ENCODE measurements at regions not wholly inside any gene's neighbourhood (a gene's known extent, or its start where the extent isn't known, plus 50 kb on each side); places are given as distances from the start of the nearest gene placed in this dataset.

- DNase-seq (ENCODE audit: low read depth): no peak
- TF ChIP-seq CTCF (IDR thresholded peaks at IDR 0.05; ENCODE audit: insufficient read depth, low read length, poor library complexity, severe bottlenecking): no peak
- Histone ChIP-seq H3K36me3 (ENCODE audit: control insufficient read depth, insufficient read depth, low read length) (no peaks in the 10 kb centered on the region), H3K27me3 (ENCODE audit: control insufficient read depth, insufficient read depth, low read length) (no peaks in the 10 kb centered on the region), H3K4me3 (ENCODE audit: low read depth, low read length) (no peak overlapping the region)
These were observed 1285.5 kb downstream of the STIM2 start for GRCh38 chr4:28146191-28146590.

- no peak for DNase-seq (ENCODE audit: low read depth)
- no peak for TF ChIP-seq CTCF (IDR thresholded peaks at IDR 0.05; ENCODE audit: insufficient read depth, low read length, poor library complexity, severe bottlenecking)
- Histone ChIP-seq H3K36me3 (ENCODE audit: control insufficient read depth, insufficient read depth, low read length) (no peaks in the 10 kb centered on the region), H3K27me3 (ENCODE audit: control insufficient read depth, insufficient read depth, low read length) (no peaks in the 10 kb centered on the region), H3K4me3 (ENCODE audit: low read depth, low read length) (no peak overlapping the region)
These were observed 1287.6 kb downstream of the STIM2 start for GRCh38 chr4:28148221-28148620.

- H3K4me3 ChIP-seq (ENCODE audit: low read depth, low read length): no peak overlapping the region
- DNase-seq (ENCODE audit: low read depth): no peak
- TF ChIP-seq CTCF (IDR thresholded peaks at IDR 0.05; ENCODE audit: insufficient read depth, low read length, poor library complexity, severe bottlenecking): no peak
- no peaks in the 10 kb centered on the region for H3K36me3 ChIP-seq (ENCODE audit: control insufficient read depth, insufficient read depth, low read length)
- no peaks in the 10 kb centered on the region for H3K27me3 ChIP-seq (ENCODE audit: control insufficient read depth, insufficient read depth, low read length)
These were observed 1289.1 kb downstream of the STIM2 start for GRCh38 chr4:28149762-28150161.

GRCh38 chr4:28151314-28151713, 1290.7 kb downstream of the STIM2 start:
- Histone ChIP-seq H3K27me3 (ENCODE audit: control insufficient read depth, insufficient read depth, low read length) (no peaks in the 10 kb centered on the region), H3K4me3 (ENCODE audit: low read depth, low read length) (no peak overlapping the region), H3K36me3 (ENCODE audit: control insufficient read depth, insufficient read depth, low read length) (no peaks in the 10 kb centered on the region)
- DNase-seq (ENCODE audit: low read depth): no peak
- TF ChIP-seq CTCF (IDR thresholded peaks at IDR 0.05; ENCODE audit: insufficient read depth, low read length, poor library complexity, severe bottlenecking): no peak

- DNase-seq (ENCODE audit: low read depth): no peak
These were observed 1306.8 kb downstream of the STIM2 start for GRCh38 chr4:28167411-28167810.

More at GRCh38 chr4:28167411-28167810, 1306.8 kb downstream of the STIM2 start:
- H3K27me3 ChIP-seq (ENCODE audit: control insufficient read depth, insufficient read depth, low read length): no peaks in the 10 kb centered on the region
- H3K36me3 ChIP-seq (ENCODE audit: control insufficient read depth, insufficient read depth, low read length): no peaks in the 10 kb centered on the region
- no peak overlapping the region for H3K4me3 ChIP-seq (ENCODE audit: low read depth, low read length)
- no peak for TF ChIP-seq CTCF (IDR thresholded peaks at IDR 0.05; ENCODE audit: insufficient read depth, low read length, poor library complexity, severe bottlenecking)
